T47D (cell line): ENCODE measurements at regions not wholly inside any gene's neighbourhood (a gene's known extent, or its start where the extent isn't known, plus 50 kb on each side); places are given as distances from the start of the nearest gene placed in this dataset.
A peak's percentile ranks its signal among the peaks of the same experiment; 100 is the strongest.
"Not testable (repeated sequence)": the region's sequence is repeated elsewhere in the genome, so short reads cannot be mapped to it uniquely, and the experiment has no call there.

Experiments used
- DNase-seq, 2 experiments: peaks; one replicate each; pipeline versions ENCODE4 v3.0.0 to v3.0.0-alpha.2; 2011 to 2012; ENCODE audit warnings: low read depth in 1 of 2, low spot score in 1 of 2
- JUND ChIP-seq: IDR thresholded peaks from 2 replicates; pipeline ENCODE4 v1.6.1; 2012; ENCODE audit warnings: low read depth
- in situ Hi-C: cut with HindIII; loops from 2 replicates; pipeline ENCODE4 v1.10.0; 2016; ENCODE audit warnings: low sequenced_read_pairs, low pct_unique_long_range_greater_than_20kb

- in situ Hi-C loops, result no loop called here
- TF ChIP-seq JUND, result no peak
- DNase-seq, result no peak
Measured at GRCh38 chrX:52585892-52586291, 68.8 kb downstream of the SSX7 start.

DNA sequence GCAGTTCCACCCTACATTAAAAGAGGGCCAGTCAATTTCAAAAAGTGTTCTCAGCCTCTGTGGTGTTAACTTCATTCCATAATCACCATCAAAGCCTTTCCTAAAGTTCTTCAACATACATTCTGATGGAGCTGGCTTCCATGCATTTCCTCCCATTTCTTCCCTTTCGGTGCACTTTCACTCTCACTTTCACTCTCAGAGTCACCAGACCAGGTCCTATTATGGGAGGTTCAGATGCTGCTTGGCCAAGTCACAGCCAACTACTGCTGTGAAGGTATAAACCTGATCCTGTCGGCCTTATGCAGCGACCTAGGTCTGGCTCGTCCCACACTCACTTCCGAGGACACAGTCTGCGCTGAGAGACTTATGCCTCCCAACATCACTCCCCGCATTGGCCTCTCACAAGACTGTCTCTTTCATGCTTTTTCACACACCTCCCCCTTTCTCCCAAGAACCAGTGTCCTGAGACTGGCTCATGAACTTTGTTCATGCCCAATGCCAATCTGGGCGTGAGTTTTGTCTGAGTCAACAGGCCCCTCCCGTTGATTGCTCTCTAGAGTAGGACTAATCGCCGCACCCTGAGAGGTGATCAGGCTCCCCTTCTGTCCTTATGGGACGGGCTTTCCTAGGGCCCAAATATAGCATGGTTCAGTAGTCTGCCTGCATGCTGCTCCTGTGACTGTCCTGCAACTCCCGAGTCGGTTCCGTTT lies 60.8 kb upstream of the XAGE1B start:
- DNase-seq, result peak in 1 of 2 experiments; percentile 41
- no peak for TF ChIP-seq JUND
- in situ Hi-C loops, result no loop called here

- in situ Hi-C loops, result no loop called here
- DNase-seq, result peak; percentile 7 to 92
- no peak for TF ChIP-seq JUND
Measured at GRCh38 chrX:52576946-52577345, 60.1 kb upstream of the XAGE1B start.

GRCh38 chrX:52576474-52576873 lies 59.6 kb upstream of the XAGE1B start:
- peak in 1 of 2 experiments; percentile 49 for DNase-seq
- in situ Hi-C loops, result no loop called here
- no peak for TF ChIP-seq JUND

- in situ Hi-C loops, result no loop called here
- no peak for TF ChIP-seq JUND
- peak; percentile 27 to 82 for DNase-seq
Measured at GRCh38 chrX:52574416-52575275, 57.8 kb upstream of the XAGE1B start.

- in situ Hi-C loops, DNase-seq: not testable (repeated sequence)
Measured at GRCh38 chrX:52568146-52568545, 51.3 kb upstream of the XAGE1B start.
